HPDE6-E6E7 (cell line): ENCODE measurements at regions not wholly inside any gene's neighbourhood (a gene's known extent, or its start where the extent isn't known, plus 50 kb on each side); places are given as distances from the start of the nearest gene placed in this dataset.
"Not testable (repeated sequence)": the region's sequence is repeated elsewhere in the genome, so short reads cannot be mapped to it uniquely, and the experiment has no call there.

Experiments used
- DNase-seq: peaks from one replicate; pipeline ENCODE4 v3.0.0; 2011; ENCODE audit warnings: missing footprints; ENCODE audit errors: extremely low spot score

- no peak for DNase-seq
Observed at GRCh38 chr4:18105030-18106011, 83.8 kb upstream of the LCORL start.

GRCh38 chr4:18103876-18104605, 82.5 kb upstream of the LCORL start:
- no peak for DNase-seq

GRCh38 chr4:18100657-18101056, 79.1 kb upstream of the LCORL start:
- no peak for DNase-seq

- DNase-seq, result not testable (repeated sequence)
Observed at GRCh38 chr4:18090447-18090846, 68.9 kb upstream of the LCORL start.

GRCh38 chr4:18082236-18082635, 60.7 kb upstream of the LCORL start:
- no peak for DNase-seq

GRCh38 chr4:18081708-18082107, 60.2 kb upstream of the LCORL start:
- no peak for DNase-seq

- no peak for DNase-seq
Observed at GRCh38 chr4:18077808-18078207, 56.3 kb upstream of the LCORL start.

GRCh38 chr4:18075823-18076433, 54.4 kb upstream of the LCORL start:
- no peak for DNase-seq

GRCh38 chr4:18071894-18072293, 50.3 kb upstream of the LCORL start:
- DNase-seq, result no peak
